ENCODE measurements at regions not wholly inside any gene's neighbourhood (a gene's known extent, or its start where the extent isn't known, plus 50 kb on each side); places are given as distances from the start of the nearest gene placed in this dataset.

DNA sequence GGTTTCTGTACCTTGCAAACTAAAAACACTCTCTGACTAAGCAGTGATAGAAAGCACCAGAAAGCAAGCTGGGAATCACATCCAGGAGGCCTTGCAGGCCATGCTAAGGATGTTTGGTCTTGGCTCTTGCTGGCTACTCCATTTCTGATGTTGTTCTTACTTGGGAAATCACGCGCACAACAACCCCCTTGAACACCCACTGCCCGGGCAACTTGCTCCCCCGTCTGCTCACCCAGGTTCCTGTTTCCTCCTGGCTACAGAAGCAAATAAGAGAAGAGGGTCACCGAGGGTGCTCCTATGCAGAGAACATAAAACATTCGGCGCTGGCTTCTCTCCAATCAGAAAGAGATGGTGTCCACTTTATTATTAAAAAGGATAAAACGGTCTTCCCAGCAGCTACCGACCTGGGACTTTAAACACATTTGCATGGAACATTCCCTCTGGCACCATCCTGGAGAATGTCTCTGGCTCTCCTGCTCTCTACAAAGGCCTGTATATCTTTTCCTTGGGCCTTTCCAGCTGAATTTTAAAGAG, 271.2 kb upstream of the RPL38 start:
- DNase-seq (ENCODE audit: low spot score): no peak

DNA sequence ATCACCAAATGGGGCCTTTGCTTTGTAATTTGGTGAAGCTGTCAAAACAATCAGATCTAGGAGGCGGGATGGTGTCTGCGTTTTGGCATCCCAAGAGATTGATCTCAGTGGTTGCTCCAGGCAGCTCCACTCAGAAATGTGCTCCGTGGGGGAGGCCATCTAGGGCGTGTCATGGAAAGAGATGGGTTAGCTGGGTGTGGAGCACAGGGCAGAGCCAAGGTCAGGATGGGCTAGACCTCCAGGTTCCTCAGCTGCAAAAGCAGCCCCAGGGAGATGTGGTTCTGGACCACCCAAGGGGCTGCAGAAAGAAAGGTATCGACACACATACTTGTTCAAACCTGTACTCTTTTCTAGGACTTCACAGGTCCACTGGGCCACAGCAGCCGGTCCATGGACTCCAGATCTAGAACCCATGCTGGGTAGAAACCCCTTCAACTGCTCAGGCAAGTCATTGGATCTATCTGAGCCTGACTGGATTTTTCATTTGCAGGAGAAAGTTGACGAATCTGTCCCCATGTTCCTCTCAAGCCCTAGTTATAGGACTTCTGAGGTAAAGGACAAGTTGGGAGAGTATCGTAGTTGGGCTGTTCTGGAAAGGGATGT, 270.2 kb upstream of the RPL38 start:
- DNase-seq (ENCODE audit: low spot score): no peak

DNA sequence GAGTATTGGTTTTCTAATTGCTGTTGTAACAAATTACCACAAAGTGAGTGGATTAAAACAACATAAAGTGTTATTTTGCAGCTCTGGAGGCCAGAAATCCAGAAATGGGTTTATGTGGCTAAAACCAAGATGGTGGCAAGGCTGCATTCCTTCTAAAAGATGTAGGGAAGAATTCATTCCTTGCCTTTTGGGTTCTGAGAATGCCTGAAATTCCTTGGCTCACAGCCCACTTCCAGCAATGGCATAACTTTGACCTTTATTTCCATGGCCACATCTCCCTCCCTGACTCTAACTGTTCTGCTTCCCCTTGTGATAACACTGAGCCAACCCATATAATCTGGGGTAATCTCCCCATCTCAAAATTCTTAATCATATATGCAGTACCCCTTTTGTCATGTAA, 269.6 kb upstream of the RPL38 start:
- DNase-seq (ENCODE audit: low spot score): no peak

DNA sequence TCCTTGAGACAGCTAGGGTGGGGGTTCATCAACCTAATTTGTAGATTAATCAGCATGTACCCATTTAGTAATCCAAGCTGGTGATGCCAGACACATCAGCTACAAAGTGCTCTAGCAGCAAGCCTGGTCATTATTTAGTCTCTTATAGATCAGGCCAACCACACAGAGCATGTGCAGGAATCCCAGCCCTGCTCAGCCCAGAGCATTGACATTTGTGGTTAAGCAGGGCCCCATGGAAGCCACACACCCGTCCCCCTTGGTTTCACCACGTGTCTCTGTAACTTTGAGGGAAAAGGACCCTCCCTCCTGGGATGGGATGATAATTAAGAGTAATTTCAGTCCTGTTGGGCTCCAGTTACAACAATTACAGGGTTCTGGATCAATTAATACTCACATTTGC, 268.8 kb upstream of the RPL38 start:
- no peak for DNase-seq (ENCODE audit: low spot score)

DNA sequence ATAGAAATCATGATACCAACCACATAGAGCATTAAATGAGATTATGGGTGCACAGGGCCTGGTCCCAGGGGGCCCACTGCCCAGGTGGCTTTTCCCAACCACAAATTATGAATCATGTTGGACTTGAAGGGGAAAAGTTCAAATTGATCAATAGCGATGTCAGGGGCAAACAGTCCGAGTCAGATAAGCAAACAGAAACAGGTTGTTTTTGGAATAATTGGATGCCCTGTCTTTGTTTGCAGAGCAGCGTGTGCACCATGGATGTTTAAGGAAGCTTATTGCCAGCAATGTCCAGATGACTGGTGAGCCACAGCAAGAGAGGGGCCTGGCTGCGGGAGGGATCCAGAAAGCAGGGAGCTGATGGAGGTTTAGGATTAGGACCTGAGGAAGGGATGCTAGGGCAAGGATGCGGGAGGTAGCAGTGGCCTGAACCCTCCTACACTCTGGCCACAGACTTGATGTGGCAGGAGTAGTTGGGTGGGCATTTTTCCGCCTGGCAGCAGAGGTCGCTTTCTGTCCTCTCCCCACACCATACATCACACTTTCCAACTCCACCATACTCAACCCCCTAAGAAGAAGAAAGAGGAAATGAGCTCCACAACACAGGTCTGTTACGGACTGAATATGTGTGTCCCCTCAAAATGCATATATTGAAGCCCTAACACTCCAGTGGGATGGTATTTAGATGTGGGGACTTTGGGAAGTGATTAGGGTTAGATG, 266.4 kb upstream of the RPL38 start:
- no peak for DNase-seq (ENCODE audit: low spot score)

DNA sequence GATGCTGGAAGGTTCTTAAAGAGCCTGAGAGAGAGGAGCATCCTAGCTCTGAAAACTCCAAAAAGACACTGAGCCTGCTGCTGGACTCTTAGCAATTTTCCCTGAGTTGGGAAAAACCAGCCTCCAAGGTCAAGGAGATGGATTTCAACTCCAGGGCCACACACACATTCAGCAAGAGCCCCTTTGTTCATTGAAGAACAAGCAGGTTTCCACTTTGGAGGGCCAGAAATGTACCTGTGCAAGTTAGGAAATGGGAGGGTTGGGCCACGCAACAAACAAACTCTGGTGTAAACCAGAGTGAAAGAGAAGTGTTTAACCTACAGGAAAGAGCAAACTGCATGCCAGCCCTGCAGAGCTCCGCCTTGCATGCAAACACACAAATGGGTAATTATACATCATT, 264.8 kb upstream of the RPL38 start:
- no peak for DNase-seq (ENCODE audit: low spot score)

DNA sequence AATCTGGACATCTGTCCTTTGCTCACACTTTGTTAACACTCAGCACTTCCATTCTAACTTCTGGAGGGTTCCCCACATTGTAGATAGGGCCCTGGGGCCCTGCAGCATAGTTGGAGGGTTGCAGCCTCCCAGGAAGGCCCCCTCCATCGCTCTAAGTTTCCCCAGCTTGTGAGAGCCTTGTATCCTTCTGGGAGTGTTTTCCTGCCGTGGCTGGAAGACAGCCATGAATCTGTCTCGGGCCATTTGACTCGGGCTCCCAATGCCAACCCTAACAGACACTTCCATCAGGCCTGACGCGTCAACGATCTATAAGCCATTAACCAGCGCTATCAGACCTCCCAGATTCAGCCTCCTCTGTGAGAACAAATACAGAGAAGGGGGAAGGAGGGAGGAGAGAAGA, 263.7 kb upstream of the RPL38 start:
- DNase-seq (ENCODE audit: low spot score): no peak

DNA sequence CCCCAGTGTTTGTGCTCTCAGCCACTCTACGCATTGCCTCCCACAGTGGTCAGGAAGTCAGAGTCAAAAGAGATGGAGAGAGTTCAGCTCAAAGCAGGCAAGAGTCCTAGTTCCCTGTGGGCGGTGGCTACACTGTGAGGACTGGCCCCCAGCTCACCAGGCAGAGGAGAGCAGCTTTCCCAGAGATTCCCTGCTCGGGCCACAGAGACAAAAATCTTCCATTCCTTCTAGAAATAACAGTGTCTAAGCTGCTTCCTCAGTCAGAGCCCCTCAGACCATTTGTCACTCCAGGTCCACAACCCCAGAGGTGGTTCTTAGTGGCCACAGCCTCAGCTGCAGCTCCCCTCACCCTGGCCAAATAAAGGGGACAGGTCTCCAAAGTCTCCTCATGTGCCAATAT, 263.0 kb upstream of the RPL38 start:
- DNase-seq (ENCODE audit: low spot score): no peak

DNA sequence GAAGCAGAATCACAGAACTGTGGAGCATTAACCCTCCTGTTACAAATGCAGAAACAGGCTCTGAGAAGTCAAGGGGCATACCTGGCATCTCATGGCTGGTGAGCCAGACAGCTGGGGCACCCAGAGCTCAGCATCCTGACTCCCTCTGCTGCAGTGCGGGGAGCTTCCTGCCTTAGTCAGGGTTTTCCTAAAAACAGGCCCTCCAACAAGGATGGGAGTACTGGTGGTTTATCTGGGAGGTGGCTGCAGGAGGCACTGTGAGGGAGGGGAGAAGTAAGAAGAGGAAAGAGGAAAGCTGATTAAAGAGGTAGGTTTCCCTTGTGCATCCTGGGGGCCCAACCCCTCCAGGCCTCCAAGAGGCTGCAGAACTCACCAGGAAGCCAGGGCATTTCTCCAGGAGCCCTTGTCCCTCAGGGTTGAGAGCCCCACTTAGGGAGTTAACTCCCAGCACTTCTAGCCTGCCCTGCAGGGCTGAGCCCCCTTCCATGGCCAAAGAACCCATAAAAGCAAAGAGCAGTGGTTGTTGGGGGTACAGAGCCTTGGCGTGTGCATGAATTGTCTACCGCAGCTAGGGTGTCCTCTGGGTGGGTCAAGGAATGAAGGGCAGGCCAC, 261.5 kb upstream of the RPL38 start:
- DNase-seq (ENCODE audit: low spot score): no peak

DNA sequence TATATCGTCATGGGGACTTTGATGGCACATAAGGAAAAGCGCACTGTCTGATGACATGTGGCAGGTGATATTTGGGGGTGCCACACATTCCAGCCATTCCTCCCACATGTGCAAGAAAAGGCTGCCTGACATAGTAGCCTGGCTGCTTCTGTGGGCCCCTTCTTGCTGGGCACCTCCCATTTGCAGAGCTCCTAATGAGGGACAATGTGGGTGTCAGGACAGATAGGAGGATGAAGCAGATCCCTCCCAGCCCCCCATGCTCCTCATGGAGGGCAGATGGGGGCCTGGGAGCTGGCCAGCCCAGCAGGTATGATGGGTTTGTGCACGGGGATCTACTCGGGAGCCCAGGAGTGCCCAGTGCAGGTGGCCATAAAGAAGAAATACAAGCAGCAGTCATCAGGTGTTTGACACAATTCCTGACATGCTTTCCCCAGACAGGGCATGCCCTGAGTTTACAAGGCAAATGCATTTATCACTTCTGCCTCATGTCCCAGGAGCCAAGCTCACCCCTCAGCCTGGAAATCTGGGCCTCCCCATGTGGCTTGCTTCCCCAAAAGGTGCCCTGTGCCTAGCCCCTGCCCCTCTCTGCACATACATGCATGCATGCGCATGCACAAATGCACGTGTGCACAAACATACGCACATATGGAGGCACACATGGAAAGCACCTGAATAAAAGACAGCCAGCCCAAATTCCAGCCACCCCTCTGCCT, 260.6 kb upstream of the RPL38 start:
- DNase-seq (ENCODE audit: low spot score): no peak

DNA sequence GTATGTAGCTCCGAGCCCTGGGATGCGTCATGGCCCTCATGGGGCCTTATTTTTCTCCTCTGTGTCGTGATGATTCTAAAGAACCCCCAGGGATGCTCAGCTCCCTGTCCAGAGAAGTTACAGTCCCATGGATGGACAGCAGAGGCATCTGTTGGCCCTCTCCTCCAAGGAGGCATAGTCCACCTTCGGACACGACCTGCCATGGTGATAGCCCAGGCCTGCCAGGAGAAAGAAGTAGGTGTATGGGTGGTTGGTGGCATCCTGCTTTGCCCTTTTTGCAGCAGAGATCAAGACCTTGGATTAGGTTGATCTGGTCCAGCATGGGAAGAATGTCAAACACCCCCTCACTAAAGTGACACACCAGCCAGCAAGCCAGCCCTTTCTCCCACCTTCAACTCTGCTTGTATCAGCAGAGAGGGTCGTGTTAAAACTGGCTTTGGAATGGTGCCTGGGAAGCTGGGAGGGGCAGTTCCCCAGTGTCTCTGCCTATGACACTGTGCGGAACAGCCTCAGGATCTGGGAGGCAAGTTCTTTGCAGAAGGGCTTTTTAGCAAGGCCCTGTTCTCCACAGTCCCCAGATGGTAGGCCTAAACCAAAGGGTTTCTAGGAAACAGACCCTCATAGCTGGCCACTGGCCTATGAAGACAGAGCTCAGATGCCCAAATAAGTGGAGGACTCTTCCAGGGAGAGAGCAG, 259.9 kb upstream of the RPL38 start:
- no peak for DNase-seq (ENCODE audit: low spot score)

DNA sequence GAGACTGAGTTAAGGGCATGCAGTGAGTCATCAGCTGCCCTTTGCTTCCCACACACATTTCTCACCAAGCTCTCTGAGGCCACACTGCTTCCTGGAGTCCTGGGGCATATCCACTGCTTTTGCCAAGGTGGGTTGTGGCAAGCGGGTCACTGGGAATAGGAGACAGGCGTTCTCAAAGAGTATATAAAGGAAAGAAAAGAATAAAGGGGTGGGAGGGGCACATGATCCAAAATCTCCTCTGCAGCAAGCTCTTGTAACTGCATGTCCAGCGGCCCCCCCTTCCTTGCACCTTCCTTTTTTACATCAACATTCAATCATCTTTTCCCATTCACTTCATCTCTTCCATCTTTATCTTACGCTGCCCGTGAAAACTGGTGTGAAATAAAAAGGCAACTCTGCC, 259.1 kb upstream of the RPL38 start:
- no peak for DNase-seq (ENCODE audit: low spot score)

DNA sequence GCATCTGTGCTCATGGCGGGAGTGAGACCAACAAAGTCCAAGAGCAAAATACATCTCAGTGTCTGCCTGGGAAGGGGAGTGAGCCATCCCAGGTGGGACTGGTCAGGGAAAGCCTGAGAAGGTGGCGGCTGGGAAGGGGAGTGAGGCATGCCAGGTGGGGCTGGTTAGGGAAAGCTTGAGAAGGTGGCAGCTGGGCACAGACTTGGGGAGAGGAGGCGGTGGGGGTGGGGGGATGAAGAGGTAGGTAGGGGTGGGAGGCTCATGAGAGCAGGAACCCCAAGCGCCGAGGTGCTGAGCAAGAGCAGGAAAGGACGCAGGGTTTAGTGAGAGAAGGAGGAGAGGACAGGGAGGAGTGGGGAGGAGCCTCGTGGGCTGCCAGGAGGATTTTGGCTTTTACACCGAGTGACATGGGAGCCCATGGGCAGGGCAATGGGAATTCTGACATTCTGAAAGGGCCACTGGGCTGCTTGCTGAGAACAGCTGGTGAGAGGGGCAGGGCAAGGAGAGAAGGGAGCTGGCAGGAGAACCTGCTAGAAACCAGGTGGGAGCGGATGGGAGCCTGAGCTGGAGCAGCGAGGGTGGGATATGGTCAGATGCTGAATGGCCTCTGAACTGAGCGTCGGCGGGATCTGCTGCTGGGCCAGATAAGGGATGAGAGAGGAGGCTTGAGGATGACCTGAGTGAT, 256.1 kb upstream of the RPL38 start:
- DNase-seq (ENCODE audit: low spot score): no peak

DNA sequence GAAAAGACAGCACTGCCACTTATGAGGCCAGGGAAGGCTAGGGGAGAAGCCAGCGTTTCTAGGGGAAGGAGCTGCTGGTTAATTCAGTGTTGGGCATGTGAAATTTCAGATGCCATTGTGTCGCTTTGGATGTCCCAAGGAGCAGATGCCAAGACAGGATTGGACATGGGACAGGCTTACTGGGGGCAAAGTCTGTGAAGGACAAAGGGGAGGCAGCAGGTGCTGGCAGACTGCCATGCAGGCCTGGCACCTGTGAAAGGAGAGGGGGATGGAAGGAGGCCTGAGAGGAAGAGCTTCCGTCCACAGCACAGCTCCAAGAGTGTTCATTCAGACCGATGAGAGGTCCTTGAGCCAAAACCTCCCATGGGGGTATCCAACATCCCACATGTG, 255.5 kb upstream of the RPL38 start:
- DNase-seq (ENCODE audit: low spot score): no peak

DNA sequence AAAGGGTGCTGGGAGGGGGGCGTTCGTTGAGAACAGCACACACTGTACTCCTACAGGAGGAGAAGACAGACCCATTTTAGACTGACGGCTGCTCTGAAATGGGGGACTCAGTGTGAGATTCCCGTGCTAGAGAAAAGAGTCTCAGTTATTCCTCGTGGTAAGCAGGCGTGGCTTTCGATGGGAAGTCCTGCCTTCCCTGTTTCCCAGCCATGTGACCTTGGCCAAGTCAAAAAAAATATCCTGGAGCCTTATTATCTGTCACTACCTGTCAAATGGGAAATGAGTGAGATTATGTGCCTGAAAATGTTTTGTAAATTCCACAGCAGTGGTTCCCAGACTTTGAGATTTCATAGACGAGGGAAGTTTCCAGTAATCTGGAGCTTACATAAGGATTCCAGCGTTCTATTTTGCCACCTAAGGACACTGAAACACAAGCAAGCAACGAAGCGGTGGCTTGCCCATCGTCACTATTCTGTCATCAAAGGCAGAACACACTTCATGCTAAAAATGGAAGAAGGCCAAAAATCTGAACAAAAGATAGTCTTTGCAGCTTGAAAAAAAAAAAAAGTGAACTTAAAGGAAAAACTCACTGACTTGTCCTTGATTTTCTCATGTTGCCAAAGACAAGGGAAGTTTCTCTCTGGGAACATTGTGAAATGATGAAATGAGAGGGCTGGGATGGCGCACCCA, 253.4 kb upstream of the RPL38 start:
- no peak for DNase-seq (ENCODE audit: low spot score)

DNA sequence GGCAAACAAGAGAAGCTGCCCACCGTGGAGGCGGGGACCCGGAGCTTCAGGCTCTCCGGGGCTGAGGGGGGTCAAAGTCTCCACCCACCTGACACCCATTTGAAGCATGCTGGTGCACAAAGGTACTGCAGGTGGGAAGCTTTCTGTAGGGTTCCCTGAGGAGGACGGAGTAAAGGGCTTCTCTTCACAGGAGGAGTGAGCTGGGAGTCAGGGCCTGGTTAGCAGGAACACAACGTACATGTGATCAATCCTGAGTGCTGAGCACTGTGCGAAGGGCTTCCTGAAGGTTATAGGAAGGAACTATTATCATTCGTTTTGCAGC, 252.9 kb upstream of the RPL38 start:
- DNase-seq (ENCODE audit: low spot score): no peak

DNA sequence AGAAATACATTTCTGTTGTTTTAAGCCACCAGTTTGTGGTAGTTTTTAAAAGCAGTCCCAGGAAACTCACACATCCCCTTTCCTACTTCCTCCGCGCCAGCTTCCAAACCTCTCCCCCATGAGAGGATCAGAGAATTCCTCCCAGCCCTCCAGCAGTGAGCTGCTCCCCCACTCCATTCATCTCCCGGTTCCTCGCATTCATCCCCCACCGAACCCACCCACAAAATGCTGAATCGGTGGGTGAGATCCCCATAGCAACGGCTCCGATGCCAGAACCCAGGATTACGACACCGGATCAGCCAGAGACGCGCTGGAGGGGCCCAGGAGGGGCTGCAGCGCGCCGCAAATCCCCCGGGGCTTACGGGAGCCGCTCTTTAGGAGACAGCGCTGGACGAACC, 251.4 kb upstream of the RPL38 start:
- DNase-seq (ENCODE audit: low spot score): no peak

DNA sequence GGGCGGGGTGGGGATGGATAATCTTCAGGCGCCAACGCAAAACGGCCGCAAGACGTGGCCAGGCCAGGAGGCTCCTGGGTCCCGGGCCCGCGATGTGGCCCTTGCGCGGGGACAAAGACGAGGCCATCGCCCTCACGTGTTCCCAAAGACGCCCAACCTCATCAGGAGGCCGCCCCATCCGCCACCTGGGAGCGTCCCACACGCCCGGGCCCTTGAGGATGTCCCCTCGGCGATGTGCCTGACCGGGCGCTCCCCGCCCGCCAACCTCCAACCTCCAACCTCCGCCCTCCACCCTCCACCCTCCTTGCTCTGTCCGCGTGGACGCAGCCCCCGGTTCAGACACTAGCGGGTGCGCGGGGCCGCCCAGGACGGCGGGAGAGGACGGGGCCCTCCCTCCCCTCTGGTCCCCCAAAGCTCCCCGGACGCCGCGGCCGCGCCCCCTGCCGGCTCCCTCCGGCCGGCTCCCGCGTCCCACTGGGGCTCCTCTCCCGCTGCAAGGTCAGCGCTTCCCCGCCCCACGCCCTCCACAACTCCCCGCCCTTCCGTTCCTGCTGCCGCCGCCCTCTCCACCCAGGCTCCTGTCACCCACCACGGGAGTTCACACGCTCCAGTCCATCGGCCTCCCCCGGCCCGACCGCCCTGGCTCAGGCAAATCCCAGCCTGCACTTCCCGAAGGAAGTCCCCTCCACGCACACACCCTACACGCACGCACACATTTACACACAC, 250.8 kb upstream of the RPL38 start:
- no peak for DNase-seq (ENCODE audit: low spot score)

DNA sequence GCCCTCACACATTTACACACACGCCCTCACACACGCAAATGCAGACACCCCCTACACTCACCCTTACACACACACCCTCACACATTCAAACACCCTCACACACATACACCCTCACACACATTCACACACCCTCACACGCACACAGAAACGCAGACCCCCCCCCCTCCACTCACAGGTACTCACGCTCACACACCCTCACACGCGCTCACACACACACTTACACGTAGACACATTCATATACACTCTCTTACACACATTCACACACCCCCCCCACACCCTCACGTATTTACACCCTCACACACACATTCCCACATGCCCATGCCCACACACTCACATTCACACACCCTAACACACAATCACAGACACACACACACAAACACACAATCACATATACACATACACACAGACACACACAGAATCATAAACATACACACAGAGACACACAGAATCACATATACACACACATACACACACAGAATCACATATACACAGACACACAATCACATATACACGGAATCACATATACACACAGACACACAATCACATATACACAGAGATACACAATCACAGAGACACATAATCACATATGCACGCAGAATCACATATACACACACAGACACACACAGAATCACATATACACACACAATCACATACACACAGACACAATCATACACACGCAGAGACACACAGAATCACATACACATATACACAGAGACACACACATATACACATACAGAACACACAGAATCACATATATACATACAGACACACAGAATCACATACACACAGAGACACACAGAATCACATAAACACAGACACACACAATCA, 250.1 kb upstream of the RPL38 start:
- DNase-seq (ENCODE audit: low spot score): no peak

DNA sequence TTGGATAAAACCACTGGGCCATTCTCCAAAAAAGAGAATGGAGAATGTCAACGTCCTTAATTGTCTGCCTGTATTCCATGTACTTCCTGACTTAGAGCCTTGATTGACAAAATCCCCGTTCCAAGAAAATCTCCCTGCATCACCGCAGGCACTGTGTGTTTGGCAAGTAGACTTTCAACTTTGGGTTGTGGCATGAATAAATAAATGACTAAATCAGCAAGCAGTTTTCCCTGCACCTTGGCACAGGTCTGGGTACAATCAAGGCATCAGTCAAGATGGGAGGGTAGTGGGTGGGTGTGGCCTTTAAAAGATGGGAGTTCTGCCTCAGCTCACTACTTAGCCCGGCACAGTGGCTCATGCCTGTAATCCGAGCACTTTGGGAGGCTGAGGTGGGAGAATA, 248.5 kb upstream of the RPL38 start:
- DNase-seq (ENCODE audit: low spot score): no peak

Measured in CD4-positive, alpha-beta T cell treated with Interleukin-6 at 100 ng/mL for 8 hours (primary cell).